Tibial nerve (tissue), 4 donors: ENCODE measurements at regions not wholly inside any gene's neighbourhood (a gene's known extent, or its start where the extent isn't known, plus 50 kb on each side); places are given as distances from the start of the nearest gene placed in this dataset.

Experiments
- EP300 ChIP-seq, 2 donors: sonication (generic); formaldehyde crosslinking; IDR thresholded peaks; one replicate each; pipeline ENCODE4 v1.6.1; 2017; ENCODE audit warnings: antibody characterized with exemption in 2 of 2, mild to moderate bottlenecking in 1 of 2
- TF ChIP-seq, protein P1 (sequence below), 5 experiments: fragments of 200-600 bp in 3 of 5; fragments of 450-650 bp in 2 of 5; sonication (generic) in 3 of 5; IDR thresholded peaks; one replicate each; pipeline ENCODE4 v1.5.1; 2016 to 2019; ENCODE audit warnings: antibody characterized with exemption in 5 of 5, mild to moderate bottlenecking in 3 of 5, moderate library complexity in 2 of 5

- TF ChIP-seq, protein P1, sequence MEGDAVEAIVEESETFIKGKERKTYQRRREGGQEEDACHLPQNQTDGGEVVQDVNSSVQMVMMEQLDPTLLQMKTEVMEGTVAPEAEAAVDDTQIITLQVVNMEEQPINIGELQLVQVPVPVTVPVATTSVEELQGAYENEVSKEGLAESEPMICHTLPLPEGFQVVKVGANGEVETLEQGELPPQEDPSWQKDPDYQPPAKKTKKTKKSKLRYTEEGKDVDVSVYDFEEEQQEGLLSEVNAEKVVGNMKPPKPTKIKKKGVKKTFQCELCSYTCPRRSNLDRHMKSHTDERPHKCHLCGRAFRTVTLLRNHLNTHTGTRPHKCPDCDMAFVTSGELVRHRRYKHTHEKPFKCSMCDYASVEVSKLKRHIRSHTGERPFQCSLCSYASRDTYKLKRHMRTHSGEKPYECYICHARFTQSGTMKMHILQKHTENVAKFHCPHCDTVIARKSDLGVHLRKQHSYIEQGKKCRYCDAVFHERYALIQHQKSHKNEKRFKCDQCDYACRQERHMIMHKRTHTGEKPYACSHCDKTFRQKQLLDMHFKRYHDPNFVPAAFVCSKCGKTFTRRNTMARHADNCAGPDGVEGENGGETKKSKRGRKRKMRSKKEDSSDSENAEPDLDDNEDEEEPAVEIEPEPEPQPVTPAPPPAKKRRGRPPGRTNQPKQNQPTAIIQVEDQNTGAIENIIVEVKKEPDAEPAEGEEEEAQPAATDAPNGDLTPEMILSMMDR (IDR thresholded peaks at IDR 0.05) = no peak
- TF ChIP-seq EP300 (IDR thresholded peaks at IDR 0.05) = no peak
Observed at GRCh38 chr6:130734161-130734560, 93.0 kb upstream of the SMLR1 start.
